Lung (tissue), 11 donors: ENCODE measurements at regions not wholly inside any gene's neighbourhood (a gene's known extent, or its start where the extent isn't known, plus 50 kb on each side); places are given as distances from the start of the nearest gene placed in this dataset.

Source experiments
- ATAC-seq: fragments of 200-7000 bp; cut with Tn5 transposase; one replicate; pipeline ENCODE4 v1.9.1; 2020; ENCODE audit warnings: moderate number of reproducible peaks; ENCODE audit not compliant: insufficient read depth, low FRiP score
- DNase-seq, 3 donors: peaks; one replicate each; pipeline ENCODE4 v3.0.0-alpha.2; 2013 to 2017
- H3K27ac ChIP-seq, 2 donors: one replicate each; pipeline ENCODE4 v1.5.1; 2013; ENCODE audit warnings: mild to moderate bottlenecking in 2 of 2, moderate library complexity in 2 of 2, control low read depth in 1 of 2, inconsistent platforms in 1 of 2, low read depth in 1 of 2, low read length in 1 of 2
- H3K27me3 ChIP-seq, 3 donors: one replicate each; pipeline ENCODE4 v1.5.1; 2013; ENCODE audit warnings: low read length in 2 of 3; ENCODE audit not compliant: control insufficient read depth in 3 of 3, insufficient read depth in 3 of 3
- H3K36me3 ChIP-seq, 4 donors: one replicate each; pipeline ENCODE4 v1.5.1; 2013; ENCODE audit warnings: low read length in 4 of 4, mild to moderate bottlenecking in 1 of 4, moderate library complexity in 1 of 4; ENCODE audit not compliant: control insufficient read depth in 4 of 4, insufficient read depth in 4 of 4
- H3K4me1 ChIP-seq, 5 donors: one replicate each; pipeline ENCODE4 v1.5.1; 2013; ENCODE audit warnings: low read length in 5 of 5, mild to moderate bottlenecking in 2 of 5, moderate library complexity in 1 of 5; ENCODE audit not compliant: control insufficient read depth in 5 of 5, insufficient read depth in 5 of 5
- H3K4me3 ChIP-seq: one replicate; pipeline ENCODE4 v1.5.1; 2013; ENCODE audit warnings: mild to moderate bottlenecking, control low read depth, moderate library complexity
- H3K9ac ChIP-seq, 2 donors: one replicate each; pipeline ENCODE4 v1.5.1; 2013; ENCODE audit warnings: low read length in 2 of 2, control low read depth in 1 of 2; ENCODE audit not compliant: insufficient read depth in 1 of 2
- H3K9me3 ChIP-seq, 4 donors: one replicate each; pipeline ENCODE4 v1.5.1; 2013; ENCODE audit warnings: low read length in 3 of 4, mild to moderate bottlenecking in 1 of 4, moderate library complexity in 1 of 4; ENCODE audit not compliant: control insufficient read depth in 4 of 4, insufficient read depth in 3 of 4
- WGBS, 2 donors: extraction: QIAGEN DNeasy Blood & Tissue Kit; methylation state at CpG; one replicate each; pipeline ENCODE4 v1.1.7; 2013; 5-methylcytosine and 5-hydroxymethylcytosine counted together
- TF ChIP-seq, protein P1 (sequence below): IDR thresholded peaks from 2 replicates; pipeline ENCODE4 v1.5.1; 2012; ENCODE audit warnings: mild to moderate bottlenecking; ENCODE audit errors: control extremely low read depth, extremely low read depth
- donor health status: control.
- donor health status: control.
- donor health status: Bipolar disorder and iron deficiency.
- donor health status: healthy.
- donor health status: DM: yes; HTN: yes; CAD: no.

DNA sequence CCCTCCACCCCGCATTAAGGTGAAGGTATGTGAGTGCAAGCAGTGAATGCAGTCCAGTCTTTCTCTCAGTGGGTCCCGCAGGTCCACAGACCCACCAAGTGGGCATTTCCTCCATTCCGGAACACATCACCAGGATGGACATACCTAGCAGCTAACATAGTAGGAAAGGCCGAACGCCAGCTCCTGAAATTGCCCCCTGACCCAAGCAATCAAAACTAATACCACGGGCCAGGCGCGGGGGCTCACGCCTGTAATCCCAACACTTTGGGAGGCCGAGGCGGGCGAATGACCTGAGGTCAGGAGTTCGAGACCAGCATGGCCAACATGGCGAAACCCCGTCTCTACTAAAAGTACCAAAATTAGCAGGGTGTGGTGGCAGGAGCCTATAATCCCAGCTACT, 71.7 kb upstream of the VSTM2B start:
- TF ChIP-seq, protein P1, sequence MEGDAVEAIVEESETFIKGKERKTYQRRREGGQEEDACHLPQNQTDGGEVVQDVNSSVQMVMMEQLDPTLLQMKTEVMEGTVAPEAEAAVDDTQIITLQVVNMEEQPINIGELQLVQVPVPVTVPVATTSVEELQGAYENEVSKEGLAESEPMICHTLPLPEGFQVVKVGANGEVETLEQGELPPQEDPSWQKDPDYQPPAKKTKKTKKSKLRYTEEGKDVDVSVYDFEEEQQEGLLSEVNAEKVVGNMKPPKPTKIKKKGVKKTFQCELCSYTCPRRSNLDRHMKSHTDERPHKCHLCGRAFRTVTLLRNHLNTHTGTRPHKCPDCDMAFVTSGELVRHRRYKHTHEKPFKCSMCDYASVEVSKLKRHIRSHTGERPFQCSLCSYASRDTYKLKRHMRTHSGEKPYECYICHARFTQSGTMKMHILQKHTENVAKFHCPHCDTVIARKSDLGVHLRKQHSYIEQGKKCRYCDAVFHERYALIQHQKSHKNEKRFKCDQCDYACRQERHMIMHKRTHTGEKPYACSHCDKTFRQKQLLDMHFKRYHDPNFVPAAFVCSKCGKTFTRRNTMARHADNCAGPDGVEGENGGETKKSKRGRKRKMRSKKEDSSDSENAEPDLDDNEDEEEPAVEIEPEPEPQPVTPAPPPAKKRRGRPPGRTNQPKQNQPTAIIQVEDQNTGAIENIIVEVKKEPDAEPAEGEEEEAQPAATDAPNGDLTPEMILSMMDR = no peak
- H3K4me1 ChIP-seq = no peaks in the 10 kb centered on the region
- no peak overlapping the region for H3K27ac ChIP-seq
- 89 to 92% methylated on average over 14 to 15 of the region's 15 CpGs for WGBS, 2 donors
- peaks cover 0 to 8% (median 3%) of the 10 kb centered on the region in 4 donors for H3K9me3 ChIP-seq
- no peaks in the 10 kb centered on the region for H3K36me3 ChIP-seq
- no peak for ATAC-seq
- no peak for DNase-seq
- no peak overlapping the region for H3K9ac ChIP-seq
- no peak overlapping the region for H3K4me3 ChIP-seq
- H3K27me3 ChIP-seq = no peaks in the 10 kb centered on the region

DNA sequence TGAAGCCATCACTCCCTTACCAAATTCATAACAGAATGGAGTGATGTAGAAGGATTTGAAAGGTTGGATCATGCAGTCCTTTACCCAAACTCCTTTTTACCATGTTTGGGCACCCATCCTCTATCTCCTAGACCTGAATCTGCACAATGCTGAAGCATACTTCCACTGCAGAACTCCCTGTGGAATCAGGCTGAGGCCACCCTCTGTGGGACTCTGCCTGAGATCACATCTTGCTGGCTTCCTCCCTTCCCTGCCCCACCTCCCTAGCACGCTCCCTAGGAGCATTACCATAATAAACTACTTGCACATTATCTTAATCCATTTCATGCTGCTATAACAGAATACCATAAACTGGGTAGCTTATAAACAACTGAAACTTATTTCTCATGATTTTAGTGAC, 68.4 kb upstream of the VSTM2B start:
- TF ChIP-seq, protein P1 = no peak
- peaks cover 0 to 8% (median 3%) of the 10 kb centered on the region in 4 donors for H3K9me3 ChIP-seq
- H3K36me3 ChIP-seq = no peaks in the 10 kb centered on the region
- no peak for DNase-seq
- 80 to 94% methylated on average over 1 of the region's 1 CpG for WGBS, 2 donors
- no peak for ATAC-seq
- no peak overlapping the region for H3K27ac ChIP-seq
- H3K4me3 ChIP-seq = no peak overlapping the region
- no peak overlapping the region for H3K9ac ChIP-seq
- H3K4me1 ChIP-seq = no peaks in the 10 kb centered on the region
- no peaks in the 10 kb centered on the region for H3K27me3 ChIP-seq

DNA sequence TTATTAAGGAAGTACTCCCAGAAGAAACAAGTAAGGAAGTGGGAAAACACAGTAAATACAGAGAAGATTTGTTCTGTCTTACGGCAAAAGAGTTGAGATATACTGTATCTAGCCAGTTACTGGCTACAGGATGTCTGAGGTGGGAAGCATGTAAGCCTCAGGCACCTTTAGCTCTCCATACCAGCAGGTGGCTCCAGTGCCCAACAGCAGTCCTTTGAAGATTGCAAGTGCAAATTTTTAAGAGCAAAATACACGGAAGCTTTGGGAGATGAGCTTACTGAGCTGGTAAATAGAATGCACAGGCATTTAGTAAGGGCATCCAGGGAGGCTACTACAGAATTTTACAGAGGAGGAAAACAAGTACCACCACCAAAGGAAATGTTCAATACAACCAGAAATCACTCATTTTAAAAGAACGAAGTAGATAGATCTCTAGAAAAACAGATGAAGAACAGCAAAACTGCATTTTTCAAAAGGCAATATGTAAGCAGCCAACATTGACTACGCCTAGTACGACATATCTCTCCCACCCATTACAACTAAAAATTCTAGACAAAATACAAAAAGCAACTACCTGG, 57.9 kb upstream of the VSTM2B start:
- Histone ChIP-seq H3K36me3 (no peaks in the 10 kb centered on the region), H3K27ac (no peak overlapping the region), H3K9me3 (peaks cover 0 to 5% (median under 1%) of the 10 kb centered on the region in 4 donors), H3K4me1 (no peaks in the 10 kb centered on the region), H3K27me3 (no peaks in the 10 kb centered on the region), H3K9ac (no peak overlapping the region), H3K4me3 (no peak overlapping the region)
- DNase-seq = peak in 2 of 3 donors; percentile 4 to 11
- ATAC-seq = no peak
- 65% methylated on average over 5 of the region's 5 CpGs for WGBS, 2 donors
- TF ChIP-seq, protein P1 = no peak

DNA sequence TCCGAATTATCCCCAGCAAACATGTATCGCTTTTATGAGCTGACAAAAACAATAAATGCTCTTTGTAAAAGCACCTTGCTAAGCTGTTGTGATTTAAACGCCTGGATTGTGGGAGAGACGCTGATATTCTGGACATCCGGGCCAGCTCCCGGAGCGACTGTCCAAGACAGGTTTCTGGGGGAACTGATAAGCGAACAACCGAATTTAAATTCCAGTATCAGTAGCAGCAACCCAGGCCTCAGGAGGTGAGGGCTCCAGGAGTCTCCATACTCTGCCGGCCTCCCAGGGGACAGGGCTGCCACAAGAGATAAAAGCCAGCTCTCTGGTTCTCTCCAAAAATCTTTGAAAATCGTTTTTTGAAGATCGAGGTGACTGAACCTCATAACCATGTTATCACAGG, 50.3 kb upstream of the VSTM2B start:
- WGBS, 2 donors = 80 to 86% methylated on average over 12 of the region's 12 CpGs
- Histone ChIP-seq H3K36me3 (no peaks in the 10 kb centered on the region), H3K4me3 (no peak overlapping the region), H3K9me3 (peaks cover 0 to 13% (median 0%) of the 10 kb centered on the region in 4 donors), H3K27ac (no peak overlapping the region), H3K9ac (no peak overlapping the region), H3K4me1 (no peaks in the 10 kb centered on the region), H3K27me3 (peaks cover 0 to 4% (median 0%) of the 10 kb centered on the region in 3 donors)
- DNase-seq (no peak), ATAC-seq (no peak)
- TF ChIP-seq, protein P1 = no peak
